Loucy (cell line): ENCODE measurements at regions not wholly inside any gene's neighbourhood (a gene's known extent, or its start where the extent isn't known, plus 50 kb on each side); places are given as distances from the start of the nearest gene placed in this dataset.

Experiments
- H2AFZ ChIP-seq: fragments of 200-600 bp; sonication (generic); 2 replicates; pipeline ENCODE4 v1.6.0; 2016; ENCODE audit warnings: antibody characterized with exemption, mild to moderate bottlenecking, low read length, moderate library complexity
- H3F3A ChIP-seq: fragments of 200-600 bp; 2 replicates; pipeline ENCODE4 v1.6.0; 2016; ENCODE audit warnings: antibody characterized with exemption, low read depth, mild to moderate bottlenecking
- H3K27me3 ChIP-seq: fragments of 200-600 bp; sonication (generic); 2 replicates; pipeline ENCODE4 v1.6.1; 2014; ENCODE audit warnings: low read length, mild to moderate bottlenecking; ENCODE audit not compliant: insufficient read depth, poor library complexity, severe bottlenecking
- H3K36me3 ChIP-seq: fragments of 200-600 bp; sonication (generic); 2 replicates; pipeline ENCODE4 v1.6.1; 2016; ENCODE audit warnings: low read length; ENCODE audit not compliant: insufficient read depth
- H3K4me1 ChIP-seq: fragments of 200-600 bp; sonication (generic); 2 replicates; pipeline ENCODE4 v1.5.1; 2014; ENCODE audit warnings: low read length, mild to moderate bottlenecking; ENCODE audit not compliant: insufficient read depth, poor library complexity, severe bottlenecking
- H3K4me2 ChIP-seq: fragments of 200-600 bp; sonication (generic); 2 replicates; pipeline ENCODE4 v1.6.0; 2014; ENCODE audit warnings: antibody characterized with exemption, low read length, low read depth, mild to moderate bottlenecking; ENCODE audit not compliant: poor library complexity, severe bottlenecking
- H3K4me3 ChIP-seq: fragments of 200-600 bp; sonication (generic); 2 replicates; pipeline ENCODE4 v1.5.1; 2014; ENCODE audit warnings: low read length, mild to moderate bottlenecking, mixed read lengths; ENCODE audit not compliant: poor library complexity, severe bottlenecking
- H3K79me2 ChIP-seq: fragments of 200-600 bp; sonication (generic); 2 replicates; pipeline ENCODE4 v1.6.1; 2014; ENCODE audit warnings: low read length; ENCODE audit not compliant: insufficient read depth
- H3K9ac ChIP-seq: fragments of 200-600 bp; sonication (generic); 2 replicates; pipeline ENCODE4 v1.6.0; 2014; ENCODE audit warnings: mild to moderate bottlenecking, low read depth, low read length, moderate library complexity; ENCODE audit not compliant: poor library complexity, severe bottlenecking
- H3K9me2 ChIP-seq: fragments of 200-600 bp; sonication (generic); replicated peaks from 2 replicates; pipeline ENCODE4 v1.6.1; 2016; ENCODE audit warnings: low read depth, low read length, mixed read lengths
- H3K9me3 ChIP-seq: fragments of 200-600 bp; sonication (generic); 2 replicates; pipeline ENCODE4 v1.6.1; 2014; ENCODE audit warnings: mild to moderate bottlenecking, antibody characterized with exemption, low read length, low read depth; ENCODE audit not compliant: insufficient read depth
- H4K20me1 ChIP-seq: fragments of 200-600 bp; sonication (generic); 2 replicates; pipeline ENCODE4 v1.6.0; 2014; ENCODE audit warnings: antibody characterized with exemption, low read length, mild to moderate bottlenecking; ENCODE audit not compliant: insufficient read depth, poor library complexity, severe bottlenecking
- EZH2phosphoT487 ChIP-seq: fragments of 200-600 bp; IDR thresholded peaks from 2 replicates; pipeline ENCODE4 v1.6.1; 2018; ENCODE audit warnings: antibody characterized with exemption, mild to moderate bottlenecking, moderate library complexity, borderline replicate concordance
- TF ChIP-seq, protein P1 (sequence below): fragments of 200-600 bp; sonication (generic); conservative IDR thresholded peaks from 2 replicates; pipeline ENCODE4 v1.5.1; 2014; ENCODE audit warnings: mild to moderate bottlenecking, antibody characterized with exemption, low read length

DNA sequence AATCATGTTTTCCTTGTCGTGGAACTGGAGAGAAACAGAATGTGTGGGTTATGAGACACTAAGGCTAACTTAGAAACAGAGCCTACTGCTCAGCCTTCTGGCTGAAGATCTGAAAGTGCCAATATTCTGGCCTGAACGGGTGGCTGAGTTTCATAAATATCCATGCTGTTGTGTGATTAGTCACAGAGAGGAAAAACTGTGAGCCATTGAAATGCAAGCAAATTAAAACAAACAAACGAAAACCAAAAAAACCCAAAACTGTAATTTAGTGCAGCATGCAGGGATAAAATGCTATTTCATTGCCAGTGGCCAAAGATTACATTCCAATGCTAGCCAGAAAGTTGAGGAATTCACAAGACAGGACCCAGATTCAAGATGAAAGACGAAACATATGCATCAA, 315.1 kb downstream of the UBE3D start:
- no peaks in the 10 kb centered on the region for H3K27me3 ChIP-seq
- H3K79me2 ChIP-seq: no peaks in the 10 kb centered on the region
- H3K36me3 ChIP-seq: no peaks in the 10 kb centered on the region
- TF ChIP-seq, protein P1, sequence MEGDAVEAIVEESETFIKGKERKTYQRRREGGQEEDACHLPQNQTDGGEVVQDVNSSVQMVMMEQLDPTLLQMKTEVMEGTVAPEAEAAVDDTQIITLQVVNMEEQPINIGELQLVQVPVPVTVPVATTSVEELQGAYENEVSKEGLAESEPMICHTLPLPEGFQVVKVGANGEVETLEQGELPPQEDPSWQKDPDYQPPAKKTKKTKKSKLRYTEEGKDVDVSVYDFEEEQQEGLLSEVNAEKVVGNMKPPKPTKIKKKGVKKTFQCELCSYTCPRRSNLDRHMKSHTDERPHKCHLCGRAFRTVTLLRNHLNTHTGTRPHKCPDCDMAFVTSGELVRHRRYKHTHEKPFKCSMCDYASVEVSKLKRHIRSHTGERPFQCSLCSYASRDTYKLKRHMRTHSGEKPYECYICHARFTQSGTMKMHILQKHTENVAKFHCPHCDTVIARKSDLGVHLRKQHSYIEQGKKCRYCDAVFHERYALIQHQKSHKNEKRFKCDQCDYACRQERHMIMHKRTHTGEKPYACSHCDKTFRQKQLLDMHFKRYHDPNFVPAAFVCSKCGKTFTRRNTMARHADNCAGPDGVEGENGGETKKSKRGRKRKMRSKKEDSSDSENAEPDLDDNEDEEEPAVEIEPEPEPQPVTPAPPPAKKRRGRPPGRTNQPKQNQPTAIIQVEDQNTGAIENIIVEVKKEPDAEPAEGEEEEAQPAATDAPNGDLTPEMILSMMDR: no peak
- no peak overlapping the region for H3K9ac ChIP-seq
- no peaks in the 10 kb centered on the region for H3K9me3 ChIP-seq
- H3K4me2 ChIP-seq: no peak overlapping the region
- H3K9me2 ChIP-seq: no peaks in the 10 kb centered on the region
- H3K4me1 ChIP-seq: no peaks in the 10 kb centered on the region
- H2AFZ ChIP-seq: no peak overlapping the region
- no peak overlapping the region for H3K4me3 ChIP-seq
- H3F3A ChIP-seq: no peaks in the 10 kb centered on the region
- no peaks in the 10 kb centered on the region for H4K20me1 ChIP-seq

DNA sequence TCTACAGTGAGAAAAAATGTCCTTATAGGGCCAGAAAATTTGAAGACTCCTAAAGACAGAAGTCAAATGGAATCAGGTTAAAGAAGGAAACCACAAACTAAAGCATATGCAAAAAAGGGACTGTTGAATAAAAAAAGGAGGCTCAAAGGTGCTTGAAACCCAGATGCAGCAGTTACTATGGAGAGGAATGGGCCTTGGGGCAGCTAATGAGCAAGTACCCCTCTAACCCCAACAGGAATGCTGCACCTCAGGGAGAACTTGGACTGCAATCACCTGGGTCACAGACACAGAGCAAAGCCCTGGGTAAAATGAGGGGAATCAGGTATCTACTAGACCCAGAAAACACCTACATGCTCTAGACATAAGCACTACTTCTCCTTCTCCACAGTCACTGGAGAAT, 313.9 kb downstream of the UBE3D start:
- H3K9me3 ChIP-seq: no peaks in the 10 kb centered on the region
- no peak overlapping the region for H2AFZ ChIP-seq
- H3K9ac ChIP-seq: no peak overlapping the region
- H3K4me2 ChIP-seq: no peak overlapping the region
- TF ChIP-seq, protein P1: no peak
- no peak for TF ChIP-seq EZH2phosphoT487
- H3K4me3 ChIP-seq: no peak overlapping the region
- no peaks in the 10 kb centered on the region for H3K9me2 ChIP-seq
- no peaks in the 10 kb centered on the region for H3K36me3 ChIP-seq
- H3K79me2 ChIP-seq: no peaks in the 10 kb centered on the region
- no peaks in the 10 kb centered on the region for H3F3A ChIP-seq
- no peaks in the 10 kb centered on the region for H3K27me3 ChIP-seq
- H4K20me1 ChIP-seq: no peaks in the 10 kb centered on the region
- no peaks in the 10 kb centered on the region for H3K4me1 ChIP-seq

DNA sequence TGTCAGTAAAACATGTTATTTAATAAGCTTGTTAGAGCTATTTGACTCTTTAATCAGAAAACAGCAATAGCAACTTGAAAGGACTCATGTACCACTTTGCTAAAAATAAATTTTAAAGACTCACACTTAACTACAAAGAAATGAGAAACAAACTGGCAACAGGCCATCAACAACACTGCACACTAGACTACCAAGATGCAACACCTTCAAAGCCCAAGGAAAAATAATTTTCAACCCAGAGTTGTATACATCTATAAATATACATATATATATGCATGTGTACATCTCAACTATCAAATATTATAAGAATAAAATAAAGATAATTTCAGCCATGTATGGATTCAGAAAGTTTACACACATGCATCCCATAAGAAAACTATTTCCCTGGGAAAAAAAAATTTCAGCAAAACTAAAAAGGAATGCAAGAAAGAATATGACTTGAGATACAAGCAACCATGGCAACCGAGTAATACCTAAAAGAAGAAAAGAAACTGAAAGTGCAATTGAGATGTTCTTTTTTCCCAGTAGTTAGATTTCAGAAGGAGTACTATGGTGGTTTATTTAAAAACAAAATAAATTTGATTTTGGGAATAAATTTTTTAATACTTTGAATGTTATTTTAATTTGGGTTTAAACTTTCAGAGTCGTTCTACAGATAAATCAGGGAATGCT, 303.8 kb downstream of the UBE3D start:
- peak overlapping the region; percentile 32; the same call in 1 of the 2 replicates for H2AFZ ChIP-seq

More for the DNA sequence above, 303.8 kb downstream of the UBE3D start:
- Histone ChIP-seq H3K79me2 (no peaks in the 10 kb centered on the region), H3K27me3 (no peaks in the 10 kb centered on the region), H3K9me2 (no peaks in the 10 kb centered on the region), H3K4me3 (no peak overlapping the region), H3K4me2 (no peak overlapping the region), H3F3A (no peaks in the 10 kb centered on the region), H3K9me3 (no peaks in the 10 kb centered on the region), H3K4me1 (no peaks in the 10 kb centered on the region), H4K20me1 (no peaks in the 10 kb centered on the region), H3K9ac (no peak overlapping the region), H3K36me3 (no peaks in the 10 kb centered on the region)
- TF ChIP-seq, protein P1: no peak
- TF ChIP-seq EZH2phosphoT487: no peak
